ENCODE measurements at regions not wholly inside any gene's neighbourhood (a gene's known extent, or its start where the extent isn't known, plus 50 kb on each side); places are given as distances from the start of the nearest gene placed in this dataset.

DNA sequence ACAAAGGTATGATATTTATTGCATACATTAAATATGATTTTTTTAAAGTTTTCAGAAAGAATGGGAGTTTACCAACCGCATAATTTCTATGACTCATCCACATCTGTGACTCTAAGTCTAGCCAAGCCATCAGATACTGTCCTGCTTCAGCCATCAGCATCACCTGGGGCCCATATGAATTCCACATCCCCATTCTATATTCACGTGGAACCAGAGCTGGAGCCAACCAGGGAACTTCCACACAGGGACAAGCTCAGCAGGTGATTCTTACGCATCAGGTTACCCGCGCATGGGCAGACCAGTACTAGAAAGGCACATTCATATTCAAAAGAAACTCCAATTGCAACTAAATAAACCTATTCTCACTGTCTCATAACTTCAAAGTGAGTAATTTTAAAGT, 817.7 kb upstream of the IGFBP3 start:
- no peak for TF ChIP-seq FOXP2 (optimal IDR thresholded peaks at IDR 0.05; ENCODE audit: borderline replicate concordance, extremely low read depth, extremely low read length, insufficient read depth)
- no peak for TF ChIP-seq TAF1 (IDR thresholded peaks at IDR 0.05; ENCODE audit: borderline replicate concordance, insufficient read depth, low read length)
- TF ChIP-seq SIN3A (IDR thresholded peaks at IDR 0.05; ENCODE audit: borderline replicate concordance, insufficient read depth, low read length), result no peak
- no peak for TF ChIP-seq POLR2AphosphoS5 (IDR thresholded peaks at IDR 0.05; ENCODE audit: low read depth, low read length)
- no peak for TF ChIP-seq REST (IDR thresholded peaks at IDR 0.05; ENCODE audit: insufficient read depth in 1 of 2, low read depth in 2 of 2, low read length in 2 of 2)

- no peak for TF ChIP-seq TAF1 (IDR thresholded peaks at IDR 0.05; ENCODE audit: borderline replicate concordance, insufficient read depth, low read length)
- no peak for TF ChIP-seq REST (IDR thresholded peaks at IDR 0.05; ENCODE audit: insufficient read depth in 1 of 2, low read depth in 2 of 2, low read length in 2 of 2)
- no peak for TF ChIP-seq FOXP2 (optimal IDR thresholded peaks at IDR 0.05; ENCODE audit: borderline replicate concordance, extremely low read depth, extremely low read length, insufficient read depth)
- TF ChIP-seq POLR2AphosphoS5 (IDR thresholded peaks at IDR 0.05; ENCODE audit: low read depth, low read length), result no peak
- no peak for TF ChIP-seq SIN3A (IDR thresholded peaks at IDR 0.05; ENCODE audit: borderline replicate concordance, insufficient read depth, low read length)
Measured at GRCh38 chr7:46738165-46738564, 817.1 kb upstream of the IGFBP3 start.

DNA sequence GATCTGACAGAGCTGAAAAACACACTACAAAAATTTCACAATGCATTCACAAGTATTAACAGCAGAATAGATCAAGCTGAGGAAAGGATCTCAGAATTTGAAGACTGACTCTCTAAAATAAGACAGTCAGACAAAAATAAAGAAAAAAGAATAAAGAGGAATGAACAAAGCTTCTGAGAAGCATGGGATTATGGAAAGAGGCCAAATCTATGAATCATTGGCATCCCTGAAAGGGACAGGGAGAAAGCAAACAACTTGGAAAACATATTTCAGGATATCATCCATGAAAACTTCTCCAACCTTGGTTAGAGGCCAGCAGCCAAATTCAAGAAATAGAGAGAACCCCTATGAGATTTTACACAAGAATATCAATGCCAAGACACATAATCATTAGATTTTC, 804.8 kb upstream of the IGFBP3 start:
- TF ChIP-seq FOXP2 (optimal IDR thresholded peaks at IDR 0.05; ENCODE audit: borderline replicate concordance, extremely low read depth, extremely low read length, insufficient read depth) (no peak), TAF1 (IDR thresholded peaks at IDR 0.05; ENCODE audit: borderline replicate concordance, insufficient read depth, low read length) (no peak), POLR2AphosphoS5 (IDR thresholded peaks at IDR 0.05; ENCODE audit: low read depth, low read length) (no peak), SIN3A (IDR thresholded peaks at IDR 0.05; ENCODE audit: borderline replicate concordance, insufficient read depth, low read length) (no peak), REST (IDR thresholded peaks at IDR 0.05; ENCODE audit: insufficient read depth in 1 of 2, low read depth in 2 of 2, low read length in 2 of 2) (no peak)

DNA sequence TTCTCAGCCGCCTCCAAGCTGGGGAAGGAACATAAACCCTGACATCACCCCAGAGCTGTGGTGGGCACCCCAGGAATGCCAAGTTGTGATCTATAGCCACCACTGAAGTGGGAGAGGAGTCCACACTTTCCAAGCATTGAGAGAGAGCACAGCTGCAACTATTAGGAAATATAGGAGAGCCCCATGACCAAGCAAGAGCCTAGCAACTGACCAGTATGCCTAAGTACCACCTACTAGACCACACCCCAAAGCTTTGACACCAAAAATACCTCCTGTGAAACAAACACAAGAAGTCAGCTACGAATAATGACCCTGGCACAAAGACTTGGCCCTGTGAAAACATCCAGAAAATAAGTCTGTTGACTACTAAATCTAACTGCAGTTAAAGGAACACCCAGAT, 804.1 kb upstream of the IGFBP3 start:
- TF ChIP-seq FOXP2 (optimal IDR thresholded peaks at IDR 0.05; ENCODE audit: borderline replicate concordance, extremely low read depth, extremely low read length, insufficient read depth) (no peak), POLR2AphosphoS5 (IDR thresholded peaks at IDR 0.05; ENCODE audit: low read depth, low read length) (no peak), TAF1 (IDR thresholded peaks at IDR 0.05; ENCODE audit: borderline replicate concordance, insufficient read depth, low read length) (no peak), REST (IDR thresholded peaks at IDR 0.05; ENCODE audit: insufficient read depth in 1 of 2, low read depth in 2 of 2, low read length in 2 of 2) (no peak), SIN3A (IDR thresholded peaks at IDR 0.05; ENCODE audit: borderline replicate concordance, insufficient read depth, low read length) (no peak)

GRCh38 chr7:46723742-46724141, 802.7 kb upstream of the IGFBP3 start:
- TF ChIP-seq FOXP2 (optimal IDR thresholded peaks at IDR 0.05; ENCODE audit: borderline replicate concordance, extremely low read depth, extremely low read length, insufficient read depth), result no peak
- TF ChIP-seq POLR2AphosphoS5 (IDR thresholded peaks at IDR 0.05; ENCODE audit: low read depth, low read length), result no peak
- no peak for TF ChIP-seq TAF1 (IDR thresholded peaks at IDR 0.05; ENCODE audit: borderline replicate concordance, insufficient read depth, low read length)
- TF ChIP-seq SIN3A (IDR thresholded peaks at IDR 0.05; ENCODE audit: borderline replicate concordance, insufficient read depth, low read length), result no peak
- no peak for TF ChIP-seq REST (IDR thresholded peaks at IDR 0.05; ENCODE audit: insufficient read depth in 1 of 2, low read depth in 2 of 2, low read length in 2 of 2)
